NCI-H526 (cell line): ENCODE measurements at regions not wholly inside any gene's neighbourhood (a gene's known extent, or its start where the extent isn't known, plus 50 kb on each side); places are given as distances from the start of the nearest gene placed in this dataset.
"Not testable (repeated sequence)": the region's sequence is repeated elsewhere in the genome, so short reads cannot be mapped to it uniquely, and the experiment has no call there.

Source experiments
- DNase-seq, 2 experiments: peaks; one replicate each; lab custom pipeline; 2025; lab: John Stamatoyannopoulos, UW

- DNase-seq, result no peak
Measured at GRCh38 chr14:86237733-86238132, 707.8 kb downstream of the FLRT2 start.

DNA sequence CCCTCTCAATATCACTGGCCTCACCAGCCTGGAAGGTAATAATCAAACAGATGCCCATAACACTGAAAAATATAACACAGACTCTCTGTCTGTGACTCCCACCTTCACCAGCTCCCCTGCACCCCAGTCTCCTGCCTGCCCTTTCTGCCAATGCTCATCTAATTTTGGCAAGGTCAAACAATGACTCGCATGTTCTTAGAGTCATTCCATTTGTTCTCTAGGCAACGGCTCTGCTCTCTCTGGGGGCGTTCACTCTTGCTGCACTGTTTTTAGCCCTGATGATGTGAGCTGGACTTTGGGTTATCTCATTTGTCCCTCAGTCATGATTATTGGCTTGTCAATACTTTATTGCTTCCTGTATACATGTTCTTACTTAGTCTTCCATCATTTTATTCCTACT lies 691.8 kb downstream of the FLRT2 start:
- DNase-seq, result no peak

- DNase-seq, result no peak
Measured at GRCh38 chr14:86221000-86221399, 691.1 kb downstream of the FLRT2 start.

GRCh38 chr14:86217523-86217922 lies 687.6 kb downstream of the FLRT2 start:
- no peak for DNase-seq

DNA sequence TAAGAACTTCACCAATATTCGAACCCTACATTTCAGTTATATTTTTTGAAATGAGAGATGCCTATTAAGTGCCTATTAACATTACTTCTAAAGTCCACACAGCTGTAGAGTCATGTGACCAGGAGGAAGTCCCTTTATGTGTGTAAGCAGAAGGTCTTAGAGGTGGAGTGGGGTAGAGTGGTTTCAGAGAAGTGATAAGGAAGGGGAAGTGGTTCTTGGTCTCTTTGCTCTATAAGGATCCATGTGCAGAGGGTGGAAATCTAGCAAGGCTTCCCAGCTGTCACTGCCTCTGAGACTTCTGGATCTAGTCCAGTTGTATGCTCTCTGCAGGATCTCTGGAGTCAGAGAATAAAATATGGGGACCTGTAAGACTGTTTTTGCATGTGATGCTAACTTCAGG lies 673.9 kb downstream of the FLRT2 start:
- no peak for DNase-seq

- DNase-seq, result no peak
Measured at GRCh38 chr14:86196471-86196870, 666.5 kb downstream of the FLRT2 start.

DNA sequence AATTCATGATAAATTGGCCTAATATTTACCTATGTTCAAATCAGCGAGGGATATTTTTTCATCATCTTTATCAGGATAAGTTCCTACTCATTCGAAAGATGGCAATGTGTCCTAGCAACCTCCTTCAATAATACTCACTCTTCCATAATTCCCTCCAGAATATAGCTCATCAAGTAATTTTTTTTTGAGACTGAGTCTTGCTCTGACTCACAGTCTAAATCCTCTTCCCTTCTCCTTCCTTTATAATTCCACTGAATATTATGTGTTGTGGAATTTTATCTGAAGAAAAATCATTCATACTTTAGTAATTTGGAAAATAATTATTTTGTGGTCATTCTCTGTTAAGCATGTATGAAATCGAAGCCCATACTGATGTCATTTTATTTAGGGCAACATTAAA lies 663.8 kb downstream of the FLRT2 start:
- no peak for DNase-seq

GRCh38 chr14:86179980-86180379 lies 650.0 kb downstream of the FLRT2 start:
- no peak for DNase-seq

DNA sequence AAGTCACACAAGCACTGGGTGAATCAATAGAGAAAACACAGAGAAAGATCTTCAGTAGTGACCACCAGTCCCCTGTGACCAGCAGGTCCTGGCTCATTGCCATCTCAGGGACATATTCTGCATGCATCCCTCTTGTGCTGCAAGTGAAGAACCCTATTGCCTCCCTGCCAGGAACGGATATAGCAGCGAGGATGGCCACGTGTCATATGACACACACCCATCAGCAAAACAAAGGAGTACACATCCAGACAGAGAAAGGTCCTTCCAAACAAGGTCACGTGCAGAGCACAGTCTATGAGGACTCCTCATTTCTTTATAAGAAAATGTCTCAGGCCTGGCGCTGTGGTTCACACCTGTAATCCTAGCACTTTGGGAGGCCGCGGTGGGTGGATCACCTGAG lies 638.4 kb downstream of the FLRT2 start:
- no peak for DNase-seq

DNA sequence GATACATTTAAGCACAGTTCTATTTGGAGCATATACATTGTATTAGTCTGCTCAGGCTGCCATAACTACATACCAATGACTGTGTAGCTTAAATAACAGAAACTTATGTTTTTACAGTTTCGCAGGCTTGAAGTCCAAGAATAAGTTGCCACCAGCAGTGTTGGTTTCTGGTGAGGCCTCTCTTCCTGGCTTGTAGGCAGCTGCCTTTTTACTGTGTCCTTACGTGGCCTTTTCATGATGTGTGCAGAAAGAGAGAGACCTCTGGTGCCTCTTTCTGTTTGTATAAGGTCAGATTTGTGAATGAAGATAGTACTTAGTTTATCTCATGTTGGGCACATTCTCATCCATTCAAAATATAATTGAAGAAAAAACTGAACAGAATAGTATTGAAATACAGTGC lies 636.6 kb downstream of the FLRT2 start:
- no peak for DNase-seq

DNA sequence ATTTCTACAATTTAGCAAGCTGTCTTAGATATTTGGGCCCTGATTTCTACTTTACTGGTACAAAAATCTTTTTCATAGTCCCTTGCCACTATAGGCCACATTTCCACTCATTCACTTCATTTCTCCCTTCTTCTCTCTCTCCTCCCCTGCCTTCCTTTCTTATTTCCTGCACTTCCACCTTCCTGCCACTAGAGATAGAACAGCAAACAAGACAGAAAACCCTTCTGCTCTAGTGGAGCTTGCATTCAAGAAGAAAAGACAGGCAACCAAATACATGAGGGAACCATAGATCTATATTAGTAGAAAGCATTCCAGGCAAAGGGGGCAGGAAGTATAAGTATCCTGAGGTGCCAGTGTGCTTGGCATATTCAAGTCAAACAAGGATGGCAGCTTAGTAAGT lies 623.5 kb downstream of the FLRT2 start:
- peak in 1 of 2 experiments; percentile 4 for DNase-seq

DNA sequence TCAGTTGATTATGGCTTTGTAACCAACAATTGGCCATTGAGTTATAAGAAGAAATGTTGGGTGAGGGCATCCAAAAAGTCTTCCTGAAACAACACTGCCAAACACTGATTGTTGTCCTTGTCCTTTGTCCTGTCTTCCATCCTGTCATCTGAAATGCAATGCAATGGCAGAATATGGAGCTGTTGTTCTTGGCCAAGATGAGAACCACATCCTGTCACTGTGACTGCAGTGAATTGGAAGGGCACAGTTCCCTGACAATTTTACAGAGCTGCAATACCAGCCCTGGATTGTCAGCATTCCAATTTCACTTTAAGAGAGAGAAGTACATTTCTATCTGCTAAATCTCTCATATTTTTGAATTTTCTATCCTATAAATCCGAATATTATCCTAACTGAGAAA lies 613.3 kb downstream of the FLRT2 start:
- no peak for DNase-seq

DNA sequence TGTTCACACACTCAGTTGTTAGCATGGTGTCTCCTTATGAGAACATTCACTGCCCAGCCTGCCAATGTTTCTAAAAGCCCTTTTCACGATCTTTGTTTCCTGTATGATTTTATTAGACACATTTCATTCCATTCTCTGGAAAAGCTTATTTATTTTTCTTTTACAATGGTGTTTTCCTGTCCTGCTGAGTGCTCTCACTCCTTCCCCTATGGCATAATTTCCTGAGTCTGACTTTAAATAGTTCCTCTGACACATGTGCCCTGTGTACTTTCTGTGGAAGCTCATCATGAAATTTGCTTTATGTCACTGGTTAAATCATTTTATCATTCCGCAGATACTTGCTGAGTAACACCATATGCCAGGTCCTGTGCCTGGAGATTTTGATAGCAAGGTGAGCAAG lies 612.0 kb downstream of the FLRT2 start:
- no peak for DNase-seq

DNA sequence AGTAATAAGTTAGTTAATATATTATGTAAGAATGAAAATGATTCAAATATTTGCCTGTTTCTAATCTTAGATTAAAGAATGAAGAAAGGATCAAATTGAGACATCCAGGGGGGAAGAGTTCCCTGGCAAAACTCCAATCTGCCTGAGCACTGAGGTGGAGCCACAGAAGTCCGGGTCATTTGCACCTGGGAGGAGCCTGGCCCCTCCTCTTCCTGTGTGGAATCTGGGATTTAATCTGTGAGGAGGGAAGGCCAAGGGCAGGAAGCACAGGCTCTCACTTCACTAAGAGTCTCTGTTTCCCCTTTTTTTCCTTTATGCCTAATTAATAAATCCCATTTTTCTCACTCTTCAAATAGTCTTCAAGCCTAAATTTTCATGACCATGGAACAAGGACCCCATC lies 599.5 kb downstream of the FLRT2 start:
- DNase-seq, result no peak

DNA sequence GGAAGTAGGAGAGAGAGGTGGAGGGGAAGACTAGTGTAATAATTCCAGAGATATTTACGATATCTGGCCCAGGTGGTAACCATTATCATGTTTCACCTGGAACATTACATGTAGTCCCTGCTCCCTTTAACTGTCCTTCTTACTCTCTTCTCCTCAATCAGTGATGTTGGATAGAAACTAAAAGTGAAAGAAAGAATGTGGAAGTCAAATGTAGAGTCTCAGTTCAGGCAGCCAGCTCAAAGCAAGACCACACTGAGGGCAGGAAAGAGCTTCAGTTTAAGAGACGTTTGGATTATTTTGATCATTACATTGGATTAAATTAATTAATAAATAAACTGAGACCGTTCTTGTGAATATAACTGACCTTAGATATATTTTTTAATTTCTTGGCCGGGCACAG lies 594.4 kb downstream of the FLRT2 start:
- no peak for DNase-seq

DNA sequence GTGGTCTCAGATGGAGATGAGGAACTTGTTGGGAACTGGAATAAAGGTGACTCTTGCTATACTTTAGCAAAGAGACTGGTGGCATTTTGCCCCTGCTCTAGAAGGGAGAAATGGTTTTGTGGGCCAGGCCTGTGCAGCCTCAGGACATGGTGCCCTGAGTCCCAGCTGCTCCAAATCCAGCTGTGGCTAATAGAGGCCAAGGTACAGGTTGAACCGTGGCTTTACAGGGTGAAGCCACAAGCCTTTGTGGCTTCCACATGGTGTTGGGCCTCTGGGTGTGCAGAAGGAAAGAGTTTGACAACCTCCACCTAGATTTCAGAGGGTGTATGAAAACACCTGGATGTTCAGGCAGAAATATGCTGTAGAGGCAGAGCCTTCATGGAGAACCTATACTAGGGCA lies 586.0 kb downstream of the FLRT2 start:
- no peak for DNase-seq

GRCh38 chr14:86110871-86111270 lies 580.9 kb downstream of the FLRT2 start:
- DNase-seq, result not testable (repeated sequence)

- no peak for DNase-seq
Measured at GRCh38 chr14:86104691-86105265, 574.8 kb downstream of the FLRT2 start.

- no peak for DNase-seq
Measured at GRCh38 chr14:86094512-86094911, 564.6 kb downstream of the FLRT2 start.

DNA sequence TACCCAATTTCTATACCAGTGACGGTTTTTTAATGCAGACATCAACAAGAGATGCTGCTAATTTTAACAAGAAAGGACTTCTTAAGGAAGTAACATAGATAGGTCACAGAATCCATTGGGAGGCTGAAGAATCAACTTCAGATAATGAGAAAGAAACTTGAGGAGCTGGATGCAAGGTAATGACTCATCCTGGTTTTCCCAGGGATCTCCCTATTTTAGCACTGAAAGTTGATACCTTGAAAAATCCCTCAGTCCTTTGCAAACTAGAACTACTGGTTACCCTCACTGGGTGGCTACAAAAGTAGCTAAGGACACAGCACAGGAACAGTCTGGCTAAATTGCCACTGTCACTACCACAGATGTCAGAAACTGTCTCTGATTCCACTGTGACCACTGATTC lies 561.9 kb downstream of the FLRT2 start:
- no peak for DNase-seq

- no peak for DNase-seq
Measured at GRCh38 chr14:86088156-86088555, 558.2 kb downstream of the FLRT2 start.

DNA sequence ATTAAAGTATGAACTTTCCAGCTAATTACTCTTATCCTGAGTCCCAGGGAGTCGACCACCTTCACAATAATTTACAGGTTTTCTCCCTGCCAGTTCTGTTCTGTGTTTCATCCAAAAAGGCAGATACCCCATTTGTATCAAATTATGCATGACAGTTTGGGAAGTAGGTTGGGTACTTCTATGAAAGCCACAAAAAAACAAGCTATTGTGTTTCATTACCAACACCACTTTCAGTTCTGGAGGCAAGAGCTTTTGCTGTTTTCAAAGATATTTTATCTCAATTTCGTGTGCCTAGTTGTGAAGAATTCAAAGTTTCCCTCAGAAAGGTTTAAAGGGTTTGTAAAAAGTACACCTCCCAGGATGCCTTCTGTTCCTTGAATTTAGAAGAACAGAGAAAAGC lies 557.4 kb downstream of the FLRT2 start:
- no peak for DNase-seq

- DNase-seq, result no peak
Measured at GRCh38 chr14:86086962-86087361, 557.0 kb downstream of the FLRT2 start.

DNA sequence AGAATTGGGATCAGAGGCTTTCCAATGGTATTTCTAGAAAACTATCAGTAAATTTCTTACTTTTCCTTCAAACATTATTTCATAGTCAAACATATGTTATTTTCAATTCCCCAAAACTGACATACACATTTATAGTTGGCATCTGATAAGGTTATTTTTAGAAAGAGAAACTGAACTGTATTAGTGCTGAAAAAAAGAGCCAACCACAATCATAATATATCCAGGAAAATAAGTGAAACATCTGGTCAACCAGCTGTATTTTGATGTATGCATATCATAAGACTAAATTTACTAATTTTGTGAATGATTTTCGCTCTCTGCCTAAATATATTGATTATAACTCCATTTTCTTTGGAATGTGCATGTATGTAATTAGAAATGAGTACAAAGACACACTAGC lies 554.2 kb downstream of the FLRT2 start:
- no peak for DNase-seq

- DNase-seq, result no peak
Measured at GRCh38 chr14:86083616-86084015, 553.7 kb downstream of the FLRT2 start.
